CD4-positive, CD25-positive, alpha-beta regulatory T cell (primary cell): ENCODE measurements at regions not wholly inside any gene's neighbourhood (a gene's known extent, or its start where the extent isn't known, plus 50 kb on each side); places are given as distances from the start of the nearest gene placed in this dataset.
A peak's percentile ranks its signal among the peaks of the same experiment; 100 is the strongest.

Experiments
- ATAC-seq, 2 donors: fragments of 150-1000 bp; cut with Tn5 transposase; one replicate each; pipeline ENCODE4 v1.10.0; 2021; ENCODE audit warnings: low read depth in 2 of 2, moderate number of reproducible peaks in 2 of 2, moderate library complexity in 1 of 2
- DNase-seq, 3 donors: peaks; one replicate each; pipeline versions ENCODE4 v3.0.0 to v3.0.0-alpha.2; 2012 to 2022; ENCODE audit warnings: mixed read lengths in 1 of 3
- H3K27ac ChIP-seq: one replicate; pipeline ENCODE4 v1.7.0; 2013; ENCODE audit warnings: mild to moderate bottlenecking, low read length; ENCODE audit not compliant: insufficient read depth, poor library complexity, severe bottlenecking
- H3K27me3 ChIP-seq: one replicate; pipeline ENCODE4 v1.7.0; 2013; ENCODE audit warnings: low read length; ENCODE audit not compliant: control insufficient read depth, insufficient read depth
- H3K36me3 ChIP-seq: one replicate; pipeline ENCODE4 v1.7.0; 2013; ENCODE audit warnings: mild to moderate bottlenecking, low read length, moderate library complexity; ENCODE audit not compliant: control insufficient read depth, insufficient read depth
- H3K4me1 ChIP-seq: 2 replicates; pipeline ENCODE4 v1.7.0; 2013; ENCODE audit warnings: mild to moderate bottlenecking, low read length; ENCODE audit not compliant: insufficient read depth, control insufficient read depth, poor library complexity, severe bottlenecking
- H3K4me3 ChIP-seq: one replicate; pipeline ENCODE4 v1.7.0; 2013; ENCODE audit warnings: low read depth, mild to moderate bottlenecking, low read length, moderate library complexity
- H3K9me3 ChIP-seq, 2 experiments: 1 replicate in 1 of 2; 2 replicates in 1 of 2; pipeline ENCODE4 v1.7.0; 2013; ENCODE audit warnings: low read length in 2 of 2, mild to moderate bottlenecking in 1 of 2, moderate library complexity in 1 of 2; ENCODE audit not compliant: control insufficient read depth in 2 of 2
- H3K27ac Mint-ChIP-seq, 3 donors: one replicate each; pipeline ENCODE4 v1.8.0; 2020 to 2022; ENCODE audit warnings: mild to moderate bottlenecking in 3 of 3, mixed read lengths in 3 of 3, moderate library complexity in 2 of 3
- H3K27me3 Mint-ChIP-seq: one replicate; pipeline ENCODE4 v1.8.0; 2022; ENCODE audit warnings: mild to moderate bottlenecking, mixed read lengths
- H3K36me3 Mint-ChIP-seq: one replicate; pipeline ENCODE4 v1.8.0; 2020; ENCODE audit warnings: mixed read lengths
- H3K4me1 Mint-ChIP-seq, 4 donors: one replicate each; pipeline ENCODE4 v1.8.0; 2020 to 2022; ENCODE audit warnings: mixed read lengths in 4 of 4, mild to moderate bottlenecking in 1 of 4
- H3K4me3 Mint-ChIP-seq, 4 donors: one replicate each; pipeline ENCODE4 v1.8.0; 2020 to 2022; ENCODE audit warnings: mild to moderate bottlenecking in 4 of 4, mixed read lengths in 4 of 4, moderate library complexity in 3 of 4
- H3K9me3 Mint-ChIP-seq, 7 donors: one replicate each; pipeline ENCODE4 v1.8.0; 2020 to 2022; ENCODE audit warnings: mixed read lengths in 7 of 7, mild to moderate bottlenecking in 3 of 7, moderate library complexity in 2 of 7

DNA sequence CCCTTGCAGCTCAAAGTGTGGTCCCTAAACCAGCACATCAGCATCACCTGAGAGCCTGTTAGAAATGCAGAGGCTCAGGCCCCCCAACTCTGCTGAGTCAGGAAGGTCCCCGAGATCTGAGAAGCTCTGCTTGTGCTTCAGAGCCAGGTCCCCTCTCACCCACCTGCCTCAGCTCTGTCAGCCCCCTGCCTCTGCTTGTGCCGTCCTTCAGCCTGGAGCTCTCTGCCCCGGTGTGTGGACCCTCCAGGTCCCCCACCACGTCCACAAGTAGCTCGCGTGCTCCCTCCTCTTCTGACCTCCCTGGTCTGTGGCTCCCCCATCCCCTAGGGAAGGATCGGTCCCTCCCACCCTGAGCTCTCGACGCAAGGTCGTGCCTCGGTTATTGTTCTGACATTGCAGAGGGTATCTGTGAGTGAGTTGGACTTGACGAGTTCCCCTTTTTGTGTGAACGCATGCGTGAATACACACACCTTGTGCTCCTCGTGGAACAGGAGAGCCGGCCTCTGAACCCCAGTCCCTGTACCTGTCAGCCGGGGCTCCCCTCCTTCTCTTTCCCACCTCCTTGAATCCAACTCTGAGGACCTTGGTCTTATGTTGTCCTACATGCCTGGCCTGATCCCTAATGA lies 75.5 kb upstream of the TAF1B start:
- Histone ChIP-seq H3K27ac (no peak overlapping the region), H3K9me3 (no peaks in the 10 kb centered on the region), H3K4me1 (peaks cover 7% of the 10 kb centered on the region), H3K27me3 (no peaks in the 10 kb centered on the region), H3K4me3 (no peak overlapping the region), H3K36me3 (no peaks in the 10 kb centered on the region)
- Mint-ChIP-seq H3K27me3 (no peaks in the 10 kb centered on the region), H3K4me3 (no peak overlapping the region), H3K27ac (peak overlapping the region in 1 of 3 donors; percentile 49), H3K4me1 (peaks cover 0 to 26% (median 11%) of the 10 kb centered on the region in 4 donors), H3K36me3 (no peaks in the 10 kb centered on the region), H3K9me3 (no peaks in the 10 kb centered on the region)
- no peak for ATAC-seq
- DNase-seq: no peak

DNA sequence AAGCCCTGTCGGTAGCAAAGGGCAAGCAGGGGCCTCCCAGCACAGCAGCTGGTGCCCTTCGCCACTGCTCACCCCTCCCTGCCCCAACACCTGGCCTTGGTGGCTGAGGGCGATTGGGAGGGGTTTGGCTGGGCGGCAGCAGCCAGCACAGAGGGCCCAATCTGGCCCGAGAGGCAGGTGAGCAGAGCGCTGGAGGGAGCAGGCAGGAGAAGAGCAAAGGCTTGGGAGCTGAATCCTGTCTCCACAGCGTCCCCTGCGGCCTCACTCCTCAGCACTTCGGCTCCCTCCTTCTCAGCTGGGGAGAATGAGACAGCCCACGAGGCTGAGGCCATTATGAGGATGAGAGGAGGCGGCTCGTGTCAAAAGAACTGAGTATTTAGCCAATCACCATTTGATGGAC lies 74.9 kb upstream of the TAF1B start:
- H3K27ac ChIP-seq: no peak overlapping the region
- ATAC-seq: no peak
- peaks cover 7% of the 10 kb centered on the region for H3K4me1 ChIP-seq
- H3K9me3 ChIP-seq: no peaks in the 10 kb centered on the region
- Mint-ChIP-seq H3K27ac (peak overlapping the region in 1 of 3 donors; percentile 49), H3K4me1 (peaks cover 0 to 25% (median 11%) of the 10 kb centered on the region in 4 donors), H3K9me3 (no peaks in the 10 kb centered on the region), H3K36me3 (no peaks in the 10 kb centered on the region), H3K27me3 (no peaks in the 10 kb centered on the region), H3K4me3 (no peak overlapping the region)
- DNase-seq: no peak
- H3K36me3 ChIP-seq: no peaks in the 10 kb centered on the region
- no peaks in the 10 kb centered on the region for H3K27me3 ChIP-seq
- no peak overlapping the region for H3K4me3 ChIP-seq

DNA sequence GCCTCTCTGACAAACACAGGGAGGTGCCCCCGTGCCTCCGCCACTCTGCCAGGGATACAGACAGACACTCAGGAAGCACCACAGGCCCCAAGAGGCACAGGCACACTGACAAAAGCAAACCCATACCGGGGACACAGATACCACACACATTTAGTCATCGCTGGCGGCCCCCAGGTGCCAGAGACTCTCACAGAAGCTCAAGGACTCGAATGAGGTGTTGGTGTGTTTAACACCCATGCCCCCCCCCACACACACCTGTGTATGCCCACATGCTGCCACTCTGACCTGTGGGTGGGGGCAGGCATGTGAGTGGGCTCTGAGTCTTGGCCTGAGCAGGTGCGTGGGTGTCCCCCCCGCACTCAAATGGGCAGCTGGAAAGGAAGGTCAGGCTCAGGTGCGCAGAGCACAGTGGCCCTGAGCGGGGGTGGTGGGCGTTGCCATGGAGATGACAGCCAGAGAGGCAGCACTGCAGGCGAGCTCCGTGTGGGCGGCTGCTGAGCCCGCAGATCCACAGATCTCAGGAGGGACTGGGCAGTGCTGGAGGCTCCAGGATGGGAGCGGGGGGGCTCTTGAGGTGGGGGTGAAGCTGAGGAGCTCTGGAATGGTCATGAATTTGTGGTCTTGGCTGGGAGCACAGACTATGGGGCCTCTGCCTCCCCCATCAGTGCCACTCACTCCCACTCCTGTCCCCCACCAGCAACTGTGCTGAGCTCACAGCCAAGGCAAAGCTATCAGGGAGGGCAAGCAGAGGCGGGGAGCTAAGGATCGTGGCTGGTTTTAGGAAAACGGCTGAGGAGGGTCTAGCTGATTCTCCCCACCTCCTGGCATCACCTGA lies 73.9 kb upstream of the TAF1B start:
- H3K36me3 ChIP-seq: no peaks in the 10 kb centered on the region
- no peaks in the 10 kb centered on the region for H3K9me3 Mint-ChIP-seq
- H3K4me1 Mint-ChIP-seq: peaks cover 0 to 21% (median 3%) of the 10 kb centered on the region in 4 donors
- H3K4me3 Mint-ChIP-seq: no peak overlapping the region
- no peaks in the 10 kb centered on the region for H3K9me3 ChIP-seq
- H3K27me3 ChIP-seq: no peaks in the 10 kb centered on the region
- H3K27ac ChIP-seq: no peak overlapping the region
- peak overlapping the region in 2 of 3 donors; percentile 12 to 75 for H3K27ac Mint-ChIP-seq
- no peak overlapping the region for H3K4me3 ChIP-seq
- H3K4me1 ChIP-seq: peaks cover 7% of the 10 kb centered on the region
- DNase-seq (no peak), ATAC-seq (no peak)
- no peaks in the 10 kb centered on the region for H3K36me3 Mint-ChIP-seq
- no peaks in the 10 kb centered on the region for H3K27me3 Mint-ChIP-seq

DNA sequence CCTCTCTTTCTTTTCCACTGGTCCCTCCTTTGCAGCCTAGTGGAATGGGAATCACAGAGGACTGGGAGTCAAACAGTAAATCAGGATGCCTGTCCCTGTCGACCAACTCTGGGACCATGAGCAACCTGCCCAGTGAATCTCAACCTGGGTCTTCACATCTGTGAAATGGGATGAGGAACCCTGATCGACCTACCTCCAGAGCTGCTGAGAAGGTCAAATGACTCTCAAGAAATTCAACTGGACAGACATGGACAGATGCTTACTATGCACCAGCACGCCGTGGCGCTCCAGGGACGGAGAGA lies 73.3 kb upstream of the TAF1B start:
- peaks cover 0 to 17% (median 3%) of the 10 kb centered on the region in 4 donors for H3K4me1 Mint-ChIP-seq
- H3K27ac Mint-ChIP-seq: peak overlapping the region in 1 of 3 donors; percentile 20
- H3K27me3 Mint-ChIP-seq: no peaks in the 10 kb centered on the region
- H3K36me3 Mint-ChIP-seq: no peaks in the 10 kb centered on the region
- DNase-seq (no peak), ATAC-seq (no peak)
- Histone ChIP-seq H3K4me3 (no peak overlapping the region), H3K27ac (no peak overlapping the region), H3K9me3 (no peaks in the 10 kb centered on the region), H3K27me3 (no peaks in the 10 kb centered on the region), H3K36me3 (no peaks in the 10 kb centered on the region), H3K4me1 (peaks cover 7% of the 10 kb centered on the region)
- H3K4me3 Mint-ChIP-seq: no peak overlapping the region
- no peaks in the 10 kb centered on the region for H3K9me3 Mint-ChIP-seq

DNA sequence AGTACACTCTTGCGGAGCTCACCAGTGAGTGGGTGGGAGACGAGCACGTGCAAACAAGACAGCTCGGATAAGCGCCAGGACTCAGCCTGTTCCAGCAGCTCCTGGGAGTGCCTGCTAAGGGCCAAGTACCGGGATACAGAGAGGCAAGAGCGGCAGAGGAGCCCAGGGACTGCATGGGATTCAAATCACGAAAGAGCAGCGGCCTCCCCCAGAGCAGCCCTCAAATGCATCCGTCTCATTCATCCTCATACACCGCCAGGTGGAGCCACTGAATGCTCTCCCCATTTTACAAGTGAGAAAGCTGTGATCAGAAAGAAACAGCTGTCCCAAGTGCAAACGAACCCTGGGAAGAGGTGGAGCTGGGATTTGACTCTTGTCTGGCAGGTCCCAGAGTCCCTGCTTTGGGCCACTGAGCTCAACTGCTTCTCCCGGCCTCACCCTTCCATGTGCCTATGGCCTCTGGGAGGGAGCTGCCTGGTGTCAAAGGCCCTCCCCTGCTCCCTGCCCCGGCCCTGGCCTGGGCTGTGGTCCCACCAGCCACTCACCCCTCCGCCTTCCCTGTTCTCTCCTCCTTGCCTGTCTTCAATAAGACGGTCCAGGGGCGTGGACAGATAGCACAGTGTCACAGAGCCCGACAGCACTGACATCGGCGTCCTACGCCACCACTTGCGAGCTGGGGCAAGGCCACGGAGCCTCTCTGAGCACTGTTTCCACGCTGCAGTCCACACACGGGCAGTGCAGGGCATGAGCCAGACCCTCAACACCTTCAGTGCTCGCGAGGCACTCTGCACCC lies 72.8 kb upstream of the TAF1B start:
- DNase-seq (peak in 2 of 3 donors; percentile 29 to 73), ATAC-seq (peak; percentile 47 to 55)
- Histone ChIP-seq H3K9me3 (no peaks in the 10 kb centered on the region), H3K27ac (no peak overlapping the region), H3K27me3 (no peaks in the 10 kb centered on the region), H3K36me3 (no peaks in the 10 kb centered on the region), H3K4me3 (no peak overlapping the region), H3K4me1 (peaks cover 7% of the 10 kb centered on the region)
- Mint-ChIP-seq H3K27ac (peak overlapping the region in 1 of 3 donors; percentile 20), H3K4me1 (peaks cover 0 to 16% (median 3%) of the 10 kb centered on the region in 4 donors), H3K9me3 (no peaks in the 10 kb centered on the region), H3K36me3 (no peaks in the 10 kb centered on the region), H3K27me3 (no peaks in the 10 kb centered on the region), H3K4me3 (no peak overlapping the region)

DNA sequence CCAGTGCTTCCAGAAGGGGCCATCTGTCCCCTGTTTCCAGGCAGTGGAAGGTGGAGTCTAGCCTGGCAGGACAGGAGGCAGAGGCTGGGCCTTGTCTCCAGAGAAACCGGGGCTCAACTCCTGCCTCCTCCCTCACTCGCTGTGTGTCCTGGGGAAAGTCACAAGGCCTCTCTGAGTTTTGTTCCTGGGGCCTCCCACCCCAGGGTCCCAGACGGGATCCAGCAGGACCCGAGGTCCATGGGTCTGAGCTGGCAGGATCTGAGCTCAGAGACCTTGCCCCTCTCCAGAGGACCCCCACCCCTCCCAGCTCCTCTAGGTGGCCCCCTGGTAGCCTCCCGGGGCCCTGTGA lies 72.2 kb upstream of the TAF1B start:
- DNase-seq (no peak), ATAC-seq (no peak)
- Histone ChIP-seq H3K27ac (no peak overlapping the region), H3K4me1 (peaks cover 7% of the 10 kb centered on the region), H3K4me3 (no peak overlapping the region), H3K36me3 (no peaks in the 10 kb centered on the region), H3K9me3 (no peaks in the 10 kb centered on the region), H3K27me3 (no peaks in the 10 kb centered on the region)
- H3K4me3 Mint-ChIP-seq: no peak overlapping the region
- no peaks in the 10 kb centered on the region for H3K36me3 Mint-ChIP-seq
- no peak overlapping the region for H3K27ac Mint-ChIP-seq
- no peaks in the 10 kb centered on the region for H3K9me3 Mint-ChIP-seq
- no peaks in the 10 kb centered on the region for H3K27me3 Mint-ChIP-seq
- H3K4me1 Mint-ChIP-seq: peaks cover 0 to 16% (median 3%) of the 10 kb centered on the region in 4 donors

DNA sequence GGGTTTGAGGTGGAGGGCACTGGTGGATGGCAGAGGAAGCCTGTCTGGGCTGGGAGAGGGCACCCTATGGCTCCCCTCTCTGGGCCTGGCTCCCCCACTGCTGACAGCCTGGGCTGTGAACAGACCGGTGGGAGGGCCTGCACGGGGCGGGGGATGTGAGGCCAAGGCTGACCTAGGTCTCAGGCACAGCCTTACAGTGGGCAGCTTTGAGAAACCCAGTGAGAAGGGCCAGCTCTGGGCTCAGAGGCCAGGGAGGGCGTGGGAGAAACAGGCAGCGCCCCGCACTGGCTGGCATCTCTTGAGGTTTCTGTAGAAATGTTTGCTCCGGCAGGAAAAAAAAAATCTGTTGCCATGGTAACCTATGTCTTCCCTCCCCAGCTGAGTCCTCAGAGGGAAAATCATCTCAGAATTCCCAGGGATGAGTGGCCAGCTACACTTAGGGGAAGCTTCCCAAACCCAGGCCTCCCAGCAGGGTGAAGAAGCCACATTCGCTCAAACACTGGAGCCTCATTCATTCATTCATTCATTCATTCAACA lies 71.7 kb upstream of the TAF1B start:
- Histone ChIP-seq H3K27ac (no peak overlapping the region), H3K9me3 (no peaks in the 10 kb centered on the region), H3K36me3 (no peaks in the 10 kb centered on the region), H3K4me1 (peaks cover 7% of the 10 kb centered on the region), H3K27me3 (no peaks in the 10 kb centered on the region), H3K4me3 (no peak overlapping the region)
- ATAC-seq (no peak), DNase-seq (no peak)
- Mint-ChIP-seq H3K27me3 (no peaks in the 10 kb centered on the region), H3K27ac (no peak overlapping the region), H3K9me3 (peaks cover 0 to 2% (median 0%) of the 10 kb centered on the region in 7 donors), H3K36me3 (no peaks in the 10 kb centered on the region), H3K4me1 (peaks cover 0 to 16% (median 3%) of the 10 kb centered on the region in 4 donors), H3K4me3 (no peak overlapping the region)
